ENCODE measurements at regions not wholly inside any gene's neighbourhood (a gene's known extent, or its start where the extent isn't known, plus 50 kb on each side); places are given as distances from the start of the nearest gene placed in this dataset.

DNA sequence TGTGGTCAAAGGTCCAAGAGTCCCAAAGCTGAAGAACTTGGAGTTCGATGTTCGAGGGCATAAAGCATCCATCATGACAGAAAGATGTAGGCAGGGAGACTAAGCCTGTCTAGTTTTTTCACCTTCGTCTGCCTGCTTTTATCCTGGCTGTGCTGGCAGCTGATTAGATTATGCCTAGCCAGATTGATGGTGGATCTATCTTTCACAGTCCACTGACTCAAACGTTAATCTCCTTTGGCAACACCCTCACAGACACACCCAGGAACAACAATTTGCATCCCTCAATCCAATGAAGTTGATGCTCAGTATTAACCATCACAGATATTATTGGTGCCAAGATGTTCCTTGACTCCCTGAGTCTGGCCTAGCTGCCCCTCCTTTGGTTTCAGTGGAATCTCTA lies 530.8 kb upstream of the CLINT1 start:
- DNase-seq = no peak
- no peak overlapping the region for H3K4me2 ChIP-seq (ENCODE audit: low read depth, low read length)
- H3K79me2 ChIP-seq (ENCODE audit: low read length) = no peaks in the 10 kb centered on the region
- no peak overlapping the region for H3K27ac ChIP-seq (ENCODE audit: low read length)
- H3K9me3 ChIP-seq (replicated peaks; ENCODE audit: insufficient read depth, low read length) = no peaks in the 10 kb centered on the region
- H3F3A ChIP-seq (ENCODE audit: insufficient read depth, low read length) = no peaks in the 10 kb centered on the region
- H3K36me3 ChIP-seq (replicated peaks; ENCODE audit: insufficient read depth, low read length) = no peaks in the 10 kb centered on the region
- no peaks in the 10 kb centered on the region for H3K27me3 ChIP-seq (replicated peaks; ENCODE audit: insufficient read depth, low read length)
- no peaks in the 10 kb centered on the region for H4K20me1 ChIP-seq (ENCODE audit: insufficient read depth, low read length)
- H3K4me1 ChIP-seq (ENCODE audit: low read length) = no peaks in the 10 kb centered on the region
- no peaks in the 10 kb centered on the region for H3K9me2 ChIP-seq (replicated peaks; ENCODE audit: insufficient read depth, low read length)
- H3K4me3 ChIP-seq (ENCODE audit: low read length) = no peak overlapping the region
- H2AFZ ChIP-seq (ENCODE audit: low read length) = no peak overlapping the region
- no peak overlapping the region for H3K9ac ChIP-seq (ENCODE audit: low read length)
- no peak for TF ChIP-seq EZH2phosphoT487 (IDR thresholded peaks at IDR 0.05; ENCODE audit: low read length)
- TF ChIP-seq, protein P1, sequence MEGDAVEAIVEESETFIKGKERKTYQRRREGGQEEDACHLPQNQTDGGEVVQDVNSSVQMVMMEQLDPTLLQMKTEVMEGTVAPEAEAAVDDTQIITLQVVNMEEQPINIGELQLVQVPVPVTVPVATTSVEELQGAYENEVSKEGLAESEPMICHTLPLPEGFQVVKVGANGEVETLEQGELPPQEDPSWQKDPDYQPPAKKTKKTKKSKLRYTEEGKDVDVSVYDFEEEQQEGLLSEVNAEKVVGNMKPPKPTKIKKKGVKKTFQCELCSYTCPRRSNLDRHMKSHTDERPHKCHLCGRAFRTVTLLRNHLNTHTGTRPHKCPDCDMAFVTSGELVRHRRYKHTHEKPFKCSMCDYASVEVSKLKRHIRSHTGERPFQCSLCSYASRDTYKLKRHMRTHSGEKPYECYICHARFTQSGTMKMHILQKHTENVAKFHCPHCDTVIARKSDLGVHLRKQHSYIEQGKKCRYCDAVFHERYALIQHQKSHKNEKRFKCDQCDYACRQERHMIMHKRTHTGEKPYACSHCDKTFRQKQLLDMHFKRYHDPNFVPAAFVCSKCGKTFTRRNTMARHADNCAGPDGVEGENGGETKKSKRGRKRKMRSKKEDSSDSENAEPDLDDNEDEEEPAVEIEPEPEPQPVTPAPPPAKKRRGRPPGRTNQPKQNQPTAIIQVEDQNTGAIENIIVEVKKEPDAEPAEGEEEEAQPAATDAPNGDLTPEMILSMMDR (IDR thresholded peaks at IDR 0.05; ENCODE audit: low read length) = no peak
- TF ChIP-seq EZH2 (optimal IDR thresholded peaks at IDR 0.05; ENCODE audit: low read depth, low read length) = no peak

- no peak overlapping the region for H3K9ac ChIP-seq (ENCODE audit: low read length)
- no peak overlapping the region for H2AFZ ChIP-seq (ENCODE audit: low read length)
- no peak overlapping the region for H3K27ac ChIP-seq (ENCODE audit: low read length)
- DNase-seq = no peak
- H4K20me1 ChIP-seq (ENCODE audit: insufficient read depth, low read length) = no peaks in the 10 kb centered on the region
- TF ChIP-seq, protein P1 (IDR thresholded peaks at IDR 0.05; ENCODE audit: low read length) = no peak
- TF ChIP-seq EZH2phosphoT487 (IDR thresholded peaks at IDR 0.05; ENCODE audit: low read length) (no peak), EZH2 (optimal IDR thresholded peaks at IDR 0.05; ENCODE audit: low read depth, low read length) (no peak)
- H3K36me3 ChIP-seq (replicated peaks; ENCODE audit: insufficient read depth, low read length) = no peaks in the 10 kb centered on the region
- no peaks in the 10 kb centered on the region for H3K79me2 ChIP-seq (ENCODE audit: low read length)
- H3K9me2 ChIP-seq (replicated peaks; ENCODE audit: insufficient read depth, low read length) = no peaks in the 10 kb centered on the region
- H3F3A ChIP-seq (ENCODE audit: insufficient read depth, low read length) = no peaks in the 10 kb centered on the region
- peaks cover 7% of the 10 kb centered on the region for H3K4me1 ChIP-seq (ENCODE audit: low read length)
- H3K9me3 ChIP-seq (replicated peaks; ENCODE audit: insufficient read depth, low read length) = no peaks in the 10 kb centered on the region
- H3K27me3 ChIP-seq (replicated peaks; ENCODE audit: insufficient read depth, low read length) = no peaks in the 10 kb centered on the region
- no peak overlapping the region for H3K4me2 ChIP-seq (ENCODE audit: low read depth, low read length)
- no peak overlapping the region for H3K4me3 ChIP-seq (ENCODE audit: low read length)
Measured at GRCh38 chr5:158388021-158388420, 529.1 kb upstream of the CLINT1 start.

- Histone ChIP-seq H3K4me1 (ENCODE audit: low read length) (peaks cover 12% of the 10 kb centered on the region), H3K36me3 (replicated peaks; ENCODE audit: insufficient read depth, low read length) (no peaks in the 10 kb centered on the region), H3K27me3 (replicated peaks; ENCODE audit: insufficient read depth, low read length) (no peaks in the 10 kb centered on the region), H3K4me3 (ENCODE audit: low read length) (no peak overlapping the region), H3K9me2 (replicated peaks; ENCODE audit: insufficient read depth, low read length) (no peaks in the 10 kb centered on the region), H4K20me1 (ENCODE audit: insufficient read depth, low read length) (no peaks in the 10 kb centered on the region), H3K4me2 (ENCODE audit: low read depth, low read length) (no peak overlapping the region), H2AFZ (ENCODE audit: low read length) (no peak overlapping the region), H3K9ac (ENCODE audit: low read length) (no peak overlapping the region), H3K79me2 (ENCODE audit: low read length) (no peaks in the 10 kb centered on the region), H3K27ac (ENCODE audit: low read length) (no peak overlapping the region), H3K9me3 (replicated peaks; ENCODE audit: insufficient read depth, low read length) (no peaks in the 10 kb centered on the region), H3F3A (ENCODE audit: insufficient read depth, low read length) (no peaks in the 10 kb centered on the region)
- DNase-seq = no peak
- no peak for TF ChIP-seq EZH2 (optimal IDR thresholded peaks at IDR 0.05; ENCODE audit: low read depth, low read length)
- TF ChIP-seq EZH2phosphoT487 (IDR thresholded peaks at IDR 0.05; ENCODE audit: low read length) = no peak
- TF ChIP-seq, protein P1 (IDR thresholded peaks at IDR 0.05; ENCODE audit: low read length) = no peak
Measured at GRCh38 chr5:158387499-158387898, 528.6 kb upstream of the CLINT1 start.

Measured in MM.1S (cell line).